ENCODE measurements at regions not wholly inside any gene's neighbourhood (a gene's known extent, or its start where the extent isn't known, plus 50 kb on each side); places are given as distances from the start of the nearest gene placed in this dataset.

DNA sequence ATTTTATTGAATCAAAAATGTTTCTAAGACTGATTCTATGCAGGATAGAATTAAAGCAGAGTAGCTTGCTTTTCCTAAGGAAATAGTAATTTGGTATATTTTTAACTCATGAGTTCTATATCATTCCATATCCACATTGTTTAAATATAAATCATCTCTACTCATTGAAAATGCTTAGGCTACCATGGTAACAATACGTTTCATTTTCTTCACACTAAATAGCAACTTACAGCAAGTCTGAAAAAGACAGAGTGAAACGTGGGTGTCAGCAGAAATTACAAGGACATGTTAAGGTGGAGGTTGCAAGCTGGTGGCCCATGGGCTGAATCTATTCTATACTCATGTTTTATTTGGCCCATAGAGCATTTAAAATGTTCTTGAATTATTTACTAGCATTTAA, 487.9 kb downstream of the ARHGEF28 start:
- TF ChIP-seq CTCF (IDR thresholded peaks at IDR 0.05 in 2 of 3, conservative IDR thresholded peaks at IDR 0.05 in 1 of 3; ENCODE audit: borderline replicate concordance in 1 of 3, insufficient read depth in 1 of 3, low read depth in 2 of 3, low read length in 2 of 3) (no peak), RAD21 (IDR thresholded peaks at IDR 0.05; ENCODE audit: low read depth) (no peak), EZH2phosphoT487 (IDR thresholded peaks at IDR 0.05; ENCODE audit: borderline replicate concordance) (no peak), JUND (IDR thresholded peaks at IDR 0.05) (no peak), POLR2AphosphoS5 (IDR thresholded peaks at IDR 0.05; ENCODE audit: low read depth, low read length) (no peak), REST (IDR thresholded peaks at IDR 0.05; ENCODE audit: low read depth) (no peak), YY1 (IDR thresholded peaks at IDR 0.05; ENCODE audit: extremely low read depth, insufficient replicate concordance, low read depth, low read length) (no peak), CEBPB (IDR thresholded peaks at IDR 0.05; ENCODE audit: low read depth) (no peak), POLR2A (IDR thresholded peaks at IDR 0.05; ENCODE audit: borderline replicate concordance, extremely low read depth, insufficient read depth, insufficient read length) (no peak), EZH2 (IDR thresholded peaks at IDR 0.05) (no peak), FOSL1 (IDR thresholded peaks at IDR 0.05; ENCODE audit: low read depth) (no peak), MAX (IDR thresholded peaks at IDR 0.05) (no peak)
